Neuronal stem cell (in vitro differentiated cells): ENCODE measurements at regions not wholly inside any gene's neighbourhood (a gene's known extent, or its start where the extent isn't known, plus 50 kb on each side); places are given as distances from the start of the nearest gene placed in this dataset.

Experiments used
- DNase-seq: peaks from one replicate; pipeline ENCODE4 v3.0.0-alpha.2; 2013; ENCODE audit warnings: low spot score
- H2AFZ ChIP-seq: one replicate; pipeline ENCODE4 v1.6.1; 2013; ENCODE audit warnings: mild to moderate bottlenecking, low read length, inconsistent platforms
- H2AK5ac ChIP-seq: 2 replicates; pipeline ENCODE4 v1.6.1; 2013; ENCODE audit warnings: low read depth, mild to moderate bottlenecking, inconsistent platforms, low read length, moderate library complexity, mixed read lengths
- H2BK120ac ChIP-seq: 2 replicates; pipeline ENCODE4 v1.6.1; 2013; ENCODE audit warnings: low read depth, mild to moderate bottlenecking, inconsistent platforms, low read length, moderate library complexity, mixed read lengths
- H2BK12ac ChIP-seq: one replicate; pipeline ENCODE4 v1.6.1; 2013; ENCODE audit warnings: low read length, inconsistent platforms
- H2BK15ac ChIP-seq: 2 replicates; pipeline ENCODE4 v1.6.1; 2013; ENCODE audit warnings: mild to moderate bottlenecking, low read length, inconsistent platforms, mixed read lengths
- H2BK5ac ChIP-seq: one replicate; pipeline ENCODE4 v1.6.1; 2013; ENCODE audit warnings: inconsistent platforms, mild to moderate bottlenecking, low read length, moderate library complexity
- H3K14ac ChIP-seq: one replicate; pipeline ENCODE4 v1.6.1; 2013; ENCODE audit warnings: low read length, inconsistent platforms
- H3K18ac ChIP-seq: 2 replicates; pipeline ENCODE4 v1.6.1; 2013; ENCODE audit warnings: low read length, inconsistent platforms
- H3K23ac ChIP-seq: 2 replicates; pipeline ENCODE4 v1.6.1; 2013; ENCODE audit warnings: low read depth, mild to moderate bottlenecking, mixed read lengths, low read length, inconsistent platforms; ENCODE audit not compliant: poor library complexity
- H3K27ac ChIP-seq: replicated peaks from 3 replicates; pipeline ENCODE4 v1.5.1; 2013; ENCODE audit warnings: low read length, inconsistent platforms
- H3K27me3 ChIP-seq, 3 experiments: 2 replicates each; pipeline ENCODE4 v1.6.1; 2013; ENCODE audit warnings: low read length in 3 of 3, mild to moderate bottlenecking in 2 of 3, inconsistent platforms in 1 of 3, low read depth in 1 of 3, mixed read lengths in 1 of 3, moderate library complexity in 1 of 3; ENCODE audit not compliant: control insufficient read depth in 3 of 3, insufficient read depth in 3 of 3
- H3K36me3 ChIP-seq, 2 donors: replicated peaks in 1 of 2; 2 replicates each; pipeline ENCODE4 v1.6.1; 2013; ENCODE audit warnings: low read length in 2 of 2; ENCODE audit not compliant: control insufficient read depth in 2 of 2, insufficient read depth in 2 of 2
- H3K4ac ChIP-seq: 2 replicates; pipeline ENCODE4 v1.6.1; 2013; ENCODE audit warnings: inconsistent platforms, mild to moderate bottlenecking, low read length, moderate library complexity
- H3K4me1 ChIP-seq, 2 donors: 1 replicate in 1 of 2; 2 replicates in 1 of 2; pipeline ENCODE4 v1.6.1; 2013; ENCODE audit warnings: low read length in 2 of 2, low read depth in 1 of 2; ENCODE audit not compliant: control insufficient read depth in 2 of 2, insufficient read depth in 1 of 2
- H3K4me2 ChIP-seq: one replicate; pipeline ENCODE4 v1.6.1; 2013; ENCODE audit warnings: mild to moderate bottlenecking, low read length, inconsistent platforms; ENCODE audit not compliant: insufficient read depth, poor library complexity, severe bottlenecking
- H3K4me3 ChIP-seq, 2 donors: 2 replicates each; pipeline ENCODE4 v1.5.1; 2013; ENCODE audit warnings: low read length in 2 of 2, mild to moderate bottlenecking in 2 of 2, inconsistent platforms in 1 of 2, moderate library complexity in 1 of 2
- H3K79me1 ChIP-seq: one replicate; pipeline ENCODE4 v1.6.1; 2013; ENCODE audit warnings: low read depth, mild to moderate bottlenecking, inconsistent platforms, low read length, moderate library complexity
- H3K9ac ChIP-seq: one replicate; pipeline ENCODE4 v1.6.1; 2013; ENCODE audit warnings: mild to moderate bottlenecking, low read depth, low read length, inconsistent platforms; ENCODE audit not compliant: poor library complexity
- H3K9me3 ChIP-seq, 2 donors: replicated peaks in 1 of 2; 2 replicates each; pipeline versions ENCODE3 to v1.6.1; 2013; ENCODE audit warnings: low read length in 2 of 2, mild to moderate bottlenecking in 2 of 2, inconsistent platforms in 1 of 2, low read depth in 1 of 2, mixed read lengths in 1 of 2, moderate library complexity in 1 of 2; ENCODE audit not compliant: control insufficient read depth in 2 of 2, insufficient read depth in 1 of 2
- H4K8ac ChIP-seq: one replicate; pipeline ENCODE4 v1.6.1; 2013; ENCODE audit warnings: low read depth, mild to moderate bottlenecking, inconsistent platforms, low read length, moderate library complexity
- H4K91ac ChIP-seq: one replicate; pipeline ENCODE4 v1.6.1; 2013; ENCODE audit warnings: low read length, low read depth, mild to moderate bottlenecking, inconsistent platforms; ENCODE audit not compliant: poor library complexity
- WGBS, 2 donors: extraction: QIAGEN DNeasy Blood & Tissue Kit; methylation state at CpG; one replicate each; pipeline ENCODE4 v1.1.7; 2013; ENCODE audit warnings: missing lambda C conversion rate in 2 of 2, mixed read lengths in 1 of 2; ENCODE audit not compliant: insufficient read length in 2 of 2, insufficient replicate concordance in 1 of 2; ENCODE audit errors: extremely low coverage in 2 of 2; 5-methylcytosine and 5-hydroxymethylcytosine counted together

DNA sequence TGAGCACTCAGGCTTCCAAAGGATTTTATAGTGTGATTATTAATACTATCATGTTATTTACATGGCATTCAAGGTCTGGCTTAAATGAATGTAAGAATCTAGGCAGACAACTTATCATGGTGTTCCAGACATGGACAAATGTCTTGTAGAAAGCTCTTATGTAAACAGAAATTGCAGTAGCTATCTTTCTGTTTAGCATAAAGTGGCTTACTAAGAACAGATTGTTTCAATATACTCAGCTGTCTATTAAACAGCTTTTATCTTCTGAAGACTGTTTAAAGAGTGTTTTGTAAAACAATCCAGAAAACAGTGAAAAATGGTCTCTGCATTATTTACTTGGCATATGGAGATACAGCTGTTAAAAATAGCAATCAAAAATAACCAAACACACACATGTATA, 1061.8 kb upstream of the SEL1L start:
- Histone ChIP-seq H4K8ac (no peak overlapping the region), H3K79me1 (no peaks in the 10 kb centered on the region), H3K4ac (no peak overlapping the region), H2BK5ac (no peak overlapping the region), H3K9me3 (no peaks in the 10 kb centered on the region), H4K91ac (no peak overlapping the region), H3K9ac (no peak overlapping the region), H3K27me3 (no peaks in the 10 kb centered on the region), H3K4me2 (no peak overlapping the region), H3K18ac (no peak overlapping the region), H3K36me3 (no peaks in the 10 kb centered on the region), H2AK5ac (no peak overlapping the region), H3K27ac (no peak overlapping the region), H2BK120ac (no peak overlapping the region), H3K23ac (no peak overlapping the region), H3K4me1 (no peaks in the 10 kb centered on the region), H2AFZ (no peak overlapping the region), H2BK12ac (no peak overlapping the region), H2BK15ac (no peak overlapping the region), H3K14ac (no peak overlapping the region), H3K4me3 (no peak overlapping the region)
- DNase-seq = no peak

DNA sequence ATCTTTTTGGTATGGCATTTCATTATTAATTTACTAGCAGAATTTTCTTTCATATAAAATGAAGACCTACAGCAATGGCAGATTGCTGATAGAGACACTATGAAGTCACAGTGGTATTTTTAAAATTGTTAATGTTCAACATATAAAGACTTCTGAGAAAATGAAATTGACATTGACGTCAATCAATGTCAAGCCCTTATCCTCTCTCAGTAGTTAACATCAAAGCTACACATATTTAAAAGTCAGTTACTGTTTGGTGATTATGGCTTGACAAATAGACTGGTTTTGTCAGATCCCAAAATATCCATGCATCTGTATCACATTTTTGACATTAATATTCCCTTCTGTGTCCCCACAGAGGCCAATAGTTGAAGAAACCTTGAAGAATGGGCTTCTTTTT, 1069.1 kb upstream of the SEL1L start:
- no peak overlapping the region for H3K4ac ChIP-seq
- no peak for DNase-seq

DNA sequence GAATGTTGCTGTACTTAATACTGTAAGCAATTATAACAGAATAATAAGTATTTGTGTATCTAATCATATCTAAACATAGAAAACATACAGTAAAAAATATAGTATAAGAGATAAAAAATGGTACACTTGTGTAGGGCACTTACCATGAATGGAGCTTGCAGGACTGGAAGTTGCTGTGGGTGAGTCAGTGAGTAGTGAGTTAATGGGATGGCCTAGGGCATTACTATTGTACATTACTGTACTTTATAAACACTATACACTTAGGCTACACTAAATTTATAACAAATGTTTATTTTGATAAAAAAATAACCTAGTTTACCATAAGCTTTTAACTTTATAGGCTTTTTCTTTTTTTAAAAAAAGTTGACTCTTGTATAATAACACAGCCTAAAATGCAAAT, 1071.2 kb upstream of the SEL1L start:
- no peak overlapping the region for H2BK12ac ChIP-seq
- no peak overlapping the region for H2AFZ ChIP-seq
- no peaks in the 10 kb centered on the region for H3K27me3 ChIP-seq
- no peak overlapping the region for H3K23ac ChIP-seq
- no peak overlapping the region for H3K18ac ChIP-seq
- H3K4me2 ChIP-seq = no peak overlapping the region
- H3K79me1 ChIP-seq = no peaks in the 10 kb centered on the region
- H2AK5ac ChIP-seq = no peak overlapping the region
- no peak for DNase-seq
- H3K27ac ChIP-seq = no peak overlapping the region
- no peak overlapping the region for H4K91ac ChIP-seq
- no peak overlapping the region for H3K4me3 ChIP-seq
- no peaks in the 10 kb centered on the region for H3K36me3 ChIP-seq
- no peak overlapping the region for H3K9ac ChIP-seq
- H3K14ac ChIP-seq = no peak overlapping the region
- H3K4ac ChIP-seq = no peak overlapping the region
- H2BK15ac ChIP-seq = no peak overlapping the region
- no peaks in the 10 kb centered on the region for H3K9me3 ChIP-seq
- H4K8ac ChIP-seq = no peak overlapping the region
- H3K4me1 ChIP-seq = no peaks in the 10 kb centered on the region
- H2BK5ac ChIP-seq = no peak overlapping the region
- H2BK120ac ChIP-seq = no peak overlapping the region

More for the DNA sequence above, 1069.1 kb upstream of the SEL1L start:
- WGBS, 2 donors = no CpG with 5 or more reads among the region's 1 CpG
- H3K27ac ChIP-seq = no peak overlapping the region
- no peak overlapping the region for H3K4me2 ChIP-seq
- no peak overlapping the region for H2BK15ac ChIP-seq
- no peaks in the 10 kb centered on the region for H3K27me3 ChIP-seq
- no peak overlapping the region for H2BK12ac ChIP-seq
- no peak overlapping the region for H3K18ac ChIP-seq
- no peak overlapping the region for H2AK5ac ChIP-seq
- H3K23ac ChIP-seq = no peak overlapping the region
- no peak overlapping the region for H4K91ac ChIP-seq
- no peaks in the 10 kb centered on the region for H3K9me3 ChIP-seq
- no peak overlapping the region for H2AFZ ChIP-seq
- H3K36me3 ChIP-seq = no peaks in the 10 kb centered on the region
- H2BK120ac ChIP-seq = no peak overlapping the region
- H3K9ac ChIP-seq = no peak overlapping the region
- H3K4me3 ChIP-seq = no peak overlapping the region
- no peak overlapping the region for H2BK5ac ChIP-seq
- no peak overlapping the region for H4K8ac ChIP-seq
- no peaks in the 10 kb centered on the region for H3K4me1 ChIP-seq
- no peaks in the 10 kb centered on the region for H3K79me1 ChIP-seq
- no peak overlapping the region for H3K14ac ChIP-seq

DNA sequence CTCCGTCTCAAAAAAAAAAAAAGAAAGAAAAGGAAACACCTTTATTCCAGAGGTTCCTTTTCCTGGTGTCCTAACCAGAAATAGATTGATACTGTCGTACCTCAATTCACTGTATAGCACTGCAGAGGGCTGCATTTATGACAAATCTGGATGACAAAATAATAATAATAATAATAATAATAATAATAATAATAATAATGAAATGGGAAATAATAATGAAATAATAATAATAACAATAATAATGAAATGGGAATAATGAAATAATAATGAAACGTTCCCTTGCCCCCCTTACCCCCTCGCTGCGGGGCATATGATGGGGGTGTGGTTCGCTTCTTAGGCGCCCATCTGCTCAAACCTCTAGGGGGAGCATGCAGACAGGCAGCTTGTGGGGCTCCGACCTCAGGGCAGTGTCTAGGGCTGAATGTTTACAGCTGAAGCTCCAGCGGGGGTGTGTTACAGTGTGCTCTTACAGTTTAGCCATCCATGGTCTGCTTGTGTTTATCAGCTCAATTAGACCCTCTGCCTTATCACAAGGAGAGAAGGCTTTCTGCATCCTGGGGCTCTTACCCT, 1088.3 kb upstream of the SEL1L start:
- no peak overlapping the region for H3K18ac ChIP-seq
- no peak for DNase-seq
- H3K27ac ChIP-seq = no peak overlapping the region

More for the DNA sequence above, 1088.3 kb upstream of the SEL1L start:
- Histone ChIP-seq H4K8ac (no peak overlapping the region), H3K4me3 (no peak overlapping the region), H3K14ac (no peak overlapping the region), H4K91ac (no peak overlapping the region), H3K4me2 (no peak overlapping the region), H2BK120ac (no peak overlapping the region), H3K4ac (no peak overlapping the region), H2AFZ (no peak overlapping the region), H2BK15ac (no peak overlapping the region), H2AK5ac (no peak overlapping the region), H3K36me3 (no peaks in the 10 kb centered on the region), H3K27me3 (no peaks in the 10 kb centered on the region), H3K23ac (no peak overlapping the region), H3K9me3 (no peaks in the 10 kb centered on the region), H2BK12ac (no peak overlapping the region), H3K9ac (no peak overlapping the region), H2BK5ac (no peak overlapping the region), H3K79me1 (no peaks in the 10 kb centered on the region), H3K4me1 (no peaks in the 10 kb centered on the region)
- WGBS, 2 donors = no CpG with 5 or more reads among the region's 9 CpGs
